HG02759 (cell line): ENCODE measurements at regions not wholly inside any gene's neighbourhood (a gene's known extent, or its start where the extent isn't known, plus 50 kb on each side); places are given as distances from the start of the nearest gene placed in this dataset.
A peak's percentile ranks its signal among the peaks of the same experiment; 100 is the strongest.

Experiments used
- ATAC-seq: cut with Tn5 transposase; IDR thresholded peaks from one replicate; pipeline ENCODE4 v1.9.1; 2021; ENCODE audit warnings: mild to moderate bottlenecking, moderate library complexity; ENCODE audit not compliant: unreplicated experiment

GRCh38 chr16:77652399-77652798 is 69.9 kb upstream of the NUDT7 start:
- ATAC-seq: no peak

GRCh38 chr16:77657016-77657415 is 65.3 kb upstream of the NUDT7 start:
- peak; percentile 47 for ATAC-seq

GRCh38 chr16:77660311-77660710 is 62.0 kb upstream of the NUDT7 start:
- ATAC-seq: no peak

GRCh38 chr16:77662246-77662645 is 60.1 kb upstream of the NUDT7 start:
- no peak for ATAC-seq

- no peak for ATAC-seq
Measured at GRCh38 chr16:77663711-77664110, 58.6 kb upstream of the NUDT7 start.

GRCh38 chr16:77666771-77667170 is 55.5 kb upstream of the NUDT7 start:
- ATAC-seq: no peak

- no peak for ATAC-seq
Measured at GRCh38 chr16:77668201-77668600, 54.1 kb upstream of the NUDT7 start.

- ATAC-seq: no peak
Measured at GRCh38 chr16:77669057-77669456, 53.3 kb upstream of the NUDT7 start.
